NCI-H2227 (cell line): ENCODE measurements at regions not wholly inside any gene's neighbourhood (a gene's known extent, or its start where the extent isn't known, plus 50 kb on each side); places are given as distances from the start of the nearest gene placed in this dataset.
"Not testable (repeated sequence)": the region's sequence is repeated elsewhere in the genome, so short reads cannot be mapped to it uniquely, and the experiment has no call there.

Experiments
- DNase-seq: peaks from one replicate; lab custom pipeline; 2025; ENCODE audit not compliant: unreplicated experiment; lab: John Stamatoyannopoulos, UW

DNA sequence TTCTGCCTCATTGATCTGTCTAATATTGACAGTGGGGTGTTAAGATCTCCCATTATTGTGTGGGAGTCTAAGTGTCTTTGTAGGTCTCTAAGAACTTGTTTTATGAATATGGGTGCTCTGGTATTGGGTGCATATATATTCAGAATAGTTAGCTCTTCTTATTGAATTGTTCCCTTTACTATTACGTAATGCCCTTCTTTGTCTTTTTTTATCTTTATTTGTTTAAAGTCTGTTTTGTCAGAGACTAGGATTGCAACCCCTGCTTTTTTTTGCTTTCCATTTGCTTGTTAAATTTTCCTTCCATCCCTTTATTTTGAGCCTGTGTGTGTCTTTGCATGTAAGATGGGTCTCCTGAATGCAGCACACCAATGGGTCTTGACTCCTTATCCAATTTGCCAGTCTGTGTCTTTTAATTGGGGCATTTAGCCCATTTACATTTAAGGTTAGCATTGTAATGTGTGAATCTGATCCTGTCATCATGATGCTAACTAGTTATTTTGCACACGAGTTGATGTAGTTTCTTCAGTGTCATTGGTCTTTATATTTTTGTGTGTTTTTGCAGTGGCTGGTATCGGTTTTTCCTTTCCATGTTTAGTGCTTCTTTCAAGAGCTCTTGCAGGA, 1126.0 kb upstream of the TMEM132C start:
- not testable (repeated sequence) for DNase-seq

DNA sequence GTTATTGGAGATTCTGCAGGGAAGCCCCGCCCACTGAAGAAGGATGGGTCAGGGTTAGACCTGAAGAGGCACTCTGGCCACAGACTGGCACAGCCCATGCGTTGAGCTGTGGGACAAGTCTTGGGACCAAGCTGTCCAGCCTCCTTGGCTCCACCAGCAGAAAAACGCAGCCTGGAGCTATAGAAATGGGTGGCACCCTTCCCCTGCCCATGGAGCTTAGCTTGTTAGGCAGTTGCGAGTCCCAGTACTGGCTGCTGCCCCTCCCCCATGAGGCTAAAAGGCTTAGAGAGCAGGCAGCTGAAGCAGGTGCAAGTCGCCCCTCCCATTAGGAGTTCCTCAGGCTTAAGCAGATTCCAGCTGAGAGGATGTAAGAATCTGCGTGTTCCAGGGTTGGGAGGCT, 1124.0 kb upstream of the TMEM132C start:
- peak; percentile 60 for DNase-seq

DNA sequence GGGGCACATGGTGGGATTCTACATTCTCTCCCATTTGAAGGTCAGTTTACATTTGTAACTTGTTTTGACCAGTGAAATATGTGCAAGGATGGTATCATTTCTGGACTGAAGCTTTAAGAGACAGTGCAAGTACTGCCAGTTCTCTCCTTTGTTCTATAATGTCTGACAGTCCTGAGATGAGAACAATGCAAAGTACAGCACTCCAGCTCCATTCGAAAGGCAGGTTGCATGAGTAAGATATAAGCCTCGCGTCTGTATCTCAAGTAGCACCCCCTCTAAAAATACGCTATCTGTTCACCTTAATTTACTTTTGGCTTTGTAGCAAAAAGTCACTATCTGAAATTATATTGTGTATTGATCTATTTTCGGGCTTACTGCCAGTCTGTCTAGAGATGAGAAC, 1122.2 kb upstream of the TMEM132C start:
- no peak for DNase-seq

GRCh38 chr12:127145241-127145928, 1121.6 kb upstream of the TMEM132C start:
- DNase-seq, result no peak

GRCh38 chr12:127145929-127146789, 1120.8 kb upstream of the TMEM132C start:
- peak; percentile 80 for DNase-seq

GRCh38 chr12:127146991-127147718, 1119.8 kb upstream of the TMEM132C start:
- no peak for DNase-seq

DNA sequence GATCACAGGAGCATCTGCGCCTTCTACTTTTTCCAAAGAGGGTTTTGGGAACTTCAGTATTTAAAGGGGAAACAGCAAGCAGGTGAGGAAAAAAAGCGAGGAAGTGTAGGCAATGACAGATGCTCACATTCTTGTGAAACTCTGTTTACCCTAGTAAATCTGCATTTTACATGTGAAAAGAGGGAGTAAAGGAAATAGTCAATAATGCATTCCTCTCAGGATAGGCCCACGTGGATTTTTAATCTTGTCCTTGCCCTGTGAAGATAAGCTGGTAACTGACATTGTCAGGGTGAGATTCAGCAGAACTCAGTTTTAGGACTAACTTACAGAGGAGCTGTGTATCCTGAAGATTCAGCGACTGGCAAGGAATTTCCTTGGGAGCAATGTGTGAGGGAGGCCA, 1119.2 kb upstream of the TMEM132C start:
- no peak for DNase-seq

DNA sequence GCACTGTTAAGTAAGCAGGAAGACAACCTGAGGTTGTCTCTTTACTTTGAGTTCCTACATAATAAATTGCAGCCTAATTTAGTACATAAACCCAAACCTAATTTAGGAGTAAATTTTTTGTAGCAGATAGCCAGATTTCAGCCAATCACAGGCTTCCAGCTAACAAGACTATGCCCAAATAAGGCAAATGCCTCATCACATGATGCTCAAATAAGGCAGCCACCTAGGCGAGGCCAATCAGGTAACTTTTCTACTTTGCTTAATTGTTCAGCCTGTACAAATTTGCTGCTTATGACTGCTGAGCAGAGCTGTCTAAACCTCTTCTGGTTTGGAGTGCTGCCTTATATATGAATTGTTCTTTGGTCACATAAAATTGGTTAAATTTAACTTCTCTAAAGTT, 1118.7 kb upstream of the TMEM132C start:
- no peak for DNase-seq

GRCh38 chr12:127149226-127149964, 1117.6 kb upstream of the TMEM132C start:
- no peak for DNase-seq

GRCh38 chr12:127150028-127150427, 1116.9 kb upstream of the TMEM132C start:
- DNase-seq, result no peak

DNA sequence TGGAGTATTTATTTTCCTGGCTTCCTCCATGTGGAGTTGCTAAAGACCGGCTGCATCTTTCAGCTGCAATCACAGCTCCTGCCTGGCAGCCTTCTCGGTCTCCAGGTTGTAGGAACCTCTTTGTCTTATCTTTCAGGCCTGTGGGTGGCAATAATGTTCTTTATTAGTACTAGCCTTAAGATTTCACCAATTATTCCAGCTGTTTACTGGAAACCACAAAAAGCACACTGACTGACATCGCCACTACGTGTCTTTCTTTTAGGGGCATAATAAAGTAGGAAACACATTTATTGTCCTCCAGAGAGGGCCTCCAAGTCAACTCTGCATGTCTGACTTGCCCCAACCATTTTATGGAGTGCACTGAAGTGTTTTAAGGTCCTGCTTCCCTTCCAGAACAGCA, 1116.5 kb upstream of the TMEM132C start:
- no peak for DNase-seq

GRCh38 chr12:127150956-127151355, 1116.0 kb upstream of the TMEM132C start:
- DNase-seq, result no peak

DNA sequence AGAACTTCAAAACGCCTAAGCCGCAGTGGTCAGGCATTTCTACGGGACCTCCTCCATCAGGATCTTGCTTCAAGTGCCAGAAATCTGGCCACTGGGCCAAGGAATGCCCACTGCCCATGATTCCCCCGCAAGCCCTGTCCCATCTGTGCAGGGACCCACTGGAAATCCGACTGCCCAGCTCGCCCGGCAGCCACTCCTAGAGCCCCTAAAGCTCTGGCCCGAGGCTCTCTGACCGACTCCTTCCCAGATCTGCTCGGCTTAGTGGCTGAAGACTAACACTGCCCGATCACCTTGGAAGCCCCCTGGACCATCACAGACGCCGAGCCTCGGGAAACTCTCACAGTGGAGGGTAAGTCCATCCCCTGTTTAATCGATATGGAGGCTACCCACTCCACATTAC, 1113.0 kb upstream of the TMEM132C start:
- no peak for DNase-seq

GRCh38 chr12:127154830-127155229, 1112.1 kb upstream of the TMEM132C start:
- DNase-seq, result not testable (repeated sequence)

- DNase-seq, result not testable (repeated sequence)
These were observed 1110.9 kb upstream of the TMEM132C start for GRCh38 chr12:127155935-127156619.

DNA sequence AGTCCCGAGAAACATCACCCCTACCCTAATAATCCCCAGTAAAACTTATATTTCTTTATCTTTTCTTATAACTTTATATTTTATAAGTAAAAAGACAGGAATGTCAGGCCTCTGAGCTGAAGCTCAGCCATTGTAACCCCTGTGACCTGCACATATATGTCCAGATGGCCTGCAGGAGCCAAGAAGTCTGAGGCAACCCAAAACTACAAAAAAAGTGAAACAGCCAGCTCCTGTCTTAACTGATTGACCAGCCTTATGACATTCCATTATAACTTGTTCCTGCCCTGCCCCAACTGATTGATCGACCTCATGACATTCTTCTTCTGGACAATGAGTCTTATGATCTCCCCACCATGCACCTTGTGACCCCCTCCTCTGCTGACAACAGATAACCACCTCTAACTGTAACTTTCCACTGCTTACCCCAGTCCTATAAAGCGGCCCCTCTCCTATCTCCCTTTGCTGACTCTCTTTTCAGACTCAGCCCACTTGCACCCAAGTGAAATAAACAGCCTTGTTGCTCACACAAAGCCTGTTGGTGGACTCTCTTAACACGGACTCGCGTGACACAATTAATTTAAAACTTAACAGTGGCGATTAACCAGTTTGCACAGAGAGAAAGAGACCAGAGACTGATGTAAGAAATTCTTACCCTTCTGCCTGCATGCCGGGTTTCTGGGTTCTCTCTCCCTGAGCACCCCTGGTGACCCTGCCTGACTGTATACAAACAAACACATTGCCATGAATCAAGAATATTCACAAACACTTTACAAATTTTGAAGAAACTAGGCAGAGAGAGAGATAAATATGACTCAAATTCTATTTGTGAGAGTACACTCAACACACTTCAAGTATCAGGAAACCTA, 1109.2 kb upstream of the TMEM132C start:
- DNase-seq, result not testable (repeated sequence)

GRCh38 chr12:127158385-127159061, 1108.4 kb upstream of the TMEM132C start:
- DNase-seq, result no peak

DNA sequence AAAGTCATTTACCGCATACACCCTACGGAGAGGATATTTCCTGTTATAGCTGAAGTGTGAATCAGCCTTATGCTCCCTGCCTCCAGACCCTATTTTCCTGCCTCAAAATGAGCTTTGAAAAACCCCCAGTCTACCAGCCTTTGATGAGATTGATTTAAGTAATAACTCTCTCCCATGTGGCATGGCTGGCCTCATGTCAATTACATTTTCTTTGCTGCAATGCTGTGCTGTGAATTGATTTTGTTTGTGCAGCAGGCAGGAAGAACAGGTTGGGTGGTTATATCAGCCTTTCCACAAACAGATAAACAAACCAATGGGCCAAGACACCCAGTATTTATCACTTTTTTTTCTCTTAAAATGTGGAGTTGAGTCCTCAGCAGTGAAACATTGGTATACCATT, 1105.5 kb upstream of the TMEM132C start:
- no peak for DNase-seq
